ENCODE measurements at regions not wholly inside any gene's neighbourhood (a gene's known extent, or its start where the extent isn't known, plus 50 kb on each side); places are given as distances from the start of the nearest gene placed in this dataset.

DNA sequence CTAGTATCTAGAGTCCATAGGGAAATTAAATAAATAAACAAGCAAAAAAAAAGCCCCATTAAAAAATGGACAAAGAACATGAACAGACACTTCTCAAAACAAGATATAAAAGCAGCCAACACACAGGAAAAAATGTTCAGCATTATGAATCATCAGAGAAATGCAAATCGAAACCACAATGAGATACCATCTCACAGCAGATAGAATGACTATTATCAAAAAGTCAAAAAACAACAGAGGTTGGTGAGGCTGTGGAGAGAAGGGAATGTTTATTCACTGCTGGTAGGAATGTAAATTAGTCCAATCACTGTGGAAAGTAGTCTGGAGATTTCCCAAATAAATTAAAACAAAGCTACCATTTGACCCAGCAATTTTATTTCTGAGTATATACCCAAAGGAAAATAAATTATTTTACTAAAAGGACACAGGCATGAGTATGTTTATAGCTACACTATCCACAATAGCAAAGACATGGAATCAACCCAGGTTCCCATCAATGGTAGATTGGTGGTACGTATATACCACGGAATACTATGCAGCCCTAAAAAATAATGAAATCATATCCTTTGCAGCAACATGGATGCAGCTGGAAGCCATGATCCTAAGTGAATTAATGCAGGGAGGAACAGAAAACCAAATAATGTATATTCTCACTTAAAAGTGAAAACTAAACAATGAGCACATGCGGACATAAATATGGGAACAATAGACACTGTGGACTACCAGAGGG is 366.5 kb upstream of the SEMA3C start:
- Histone ChIP-seq H4K5ac (ENCODE audit: insufficient read length, low read depth, low read length) (no peak overlapping the region), H3K4me1 (replicated peaks in 1 of 4; ENCODE audit: control insufficient read depth in 3 of 4, insufficient read depth in 4 of 4, low read length in 3 of 4) (no peaks in the 10 kb centered on the region), H2BK12ac (ENCODE audit: low read depth, low read length) (no peak overlapping the region), H2BK120ac (replicated peaks; ENCODE audit: low read depth, low read length) (no peak overlapping the region), H3K79me2 (ENCODE audit: control insufficient read depth in 1 of 2, insufficient read depth in 2 of 2, low read length in 2 of 2) (no peaks in the 10 kb centered on the region), H3K23ac (ENCODE audit: insufficient read length) (no peak overlapping the region), H3K9me3 (ENCODE audit: insufficient read depth in 2 of 2, low read depth in 1 of 2, low read length in 1 of 2) (peaks cover 0 to 3% of the 10 kb centered on the region in 2 experiments; a peak in 1 of 4 replicates), H3K56ac (replicated peaks; ENCODE audit: insufficient read length, low read depth, low read length) (no peak overlapping the region), H4K91ac (replicated peaks; ENCODE audit: insufficient read length, low read length) (no peak overlapping the region), H2BK5ac (ENCODE audit: low read depth, low read length) (no peak overlapping the region), H2BK15ac (ENCODE audit: low read length) (no peak overlapping the region), H3K23me2 (ENCODE audit: low read depth, low read length) (no peaks in the 10 kb centered on the region), H3K4me3 (ENCODE audit: extremely low read depth in 1 of 4, insufficient read depth in 2 of 4, low read depth in 3 of 4, low read length in 4 of 4) (no peak overlapping the region), H3K14ac (ENCODE audit: insufficient read length) (no peak overlapping the region), H4K8ac (ENCODE audit: extremely low read depth, insufficient read depth, low read length) (no peak overlapping the region), H4K20me1 (replicated peaks in 1 of 2; ENCODE audit: control insufficient read depth in 1 of 2, insufficient read depth in 2 of 2, low read length in 2 of 2) (no peaks in the 10 kb centered on the region), H3K9ac (replicated peaks in 1 of 4; ENCODE audit: extremely low read depth in 1 of 4, low read depth in 3 of 4, low read length in 3 of 4) (no peak overlapping the region), H3K4me2 (ENCODE audit: insufficient read depth in 1 of 2, low read depth in 2 of 2, low read length in 2 of 2) (no peak overlapping the region), H3K79me1 (ENCODE audit: low read depth, low read length) (no peaks in the 10 kb centered on the region), H3K36me3 (ENCODE audit: control insufficient read depth in 2 of 4, insufficient read depth in 4 of 4, low read length in 3 of 4) (no peaks in the 10 kb centered on the region), H2AK5ac (ENCODE audit: low read depth, low read length) (no peak overlapping the region), H3K27ac (ENCODE audit: low read depth, low read length) (no peak overlapping the region), H3K18ac (ENCODE audit: extremely low read depth, low read length) (no peak overlapping the region), H2BK20ac (ENCODE audit: low read length) (no peak overlapping the region), H3K27me3 (replicated peaks in 1 of 4; ENCODE audit: control insufficient read depth in 3 of 4, extremely low read depth in 1 of 4, insufficient read depth in 3 of 4, low read length in 3 of 4) (peaks cover 0 to 1% (median 0%) of the 10 kb centered on the region in 4 experiments; a peak in 1 of 7 replicates), H2AFZ (ENCODE audit: low read length) (no peak overlapping the region), H3K4ac (replicated peaks; ENCODE audit: insufficient read length, low read depth, low read length) (no peak overlapping the region)
- ChIA-PET CTCF (ENCODE audit: partially characterized antibody) (no interaction called here), POLR2A (ENCODE audit: partially characterized antibody) (no interaction called here)
- FAIRE-seq (no peak), DNase-seq (ENCODE audit: low read depth in 1 of 2, low spot score in 2 of 2) (no peak)
- WGBS, 2 experiments (ENCODE audit: extremely low coverage in 1 of 2, insufficient coverage in 1 of 2, insufficient read length in 1 of 2, insufficient replicate concordance in 2 of 2, low coverage in 1 of 2, low lambda C conversion rate in 2 of 2, missing lambda C conversion rate in 1 of 2): 93% methylated on average over 4 of the region's 4 CpGs; no CpG with 5 or more reads in 1 of the 2 experiments
- TF ChIP-seq SAP30 (IDR thresholded peaks at IDR 0.05; ENCODE audit: insufficient read depth, insufficient replicate concordance, low read length) (no peak), GABPA (IDR thresholded peaks at IDR 0.05; ENCODE audit: borderline replicate concordance, insufficient read depth, low read length) (no peak), RXRA (IDR thresholded peaks at IDR 0.05; ENCODE audit: insufficient read depth, low read depth, low read length) (no peak), TEAD4 (IDR thresholded peaks at IDR 0.05; ENCODE audit: low read depth, low read length) (no peak), EGR1 (IDR thresholded peaks at IDR 0.05; ENCODE audit: borderline replicate concordance, low read depth, low read length) (no peak), POLR2AphosphoS5 (IDR thresholded peaks at IDR 0.05; ENCODE audit: low read depth, low read length) (no peak), TAF1 (IDR thresholded peaks at IDR 0.05; ENCODE audit: low read depth, low read length) (no peak), SP1 (IDR thresholded peaks at IDR 0.05; ENCODE audit: low read depth, low read length) (no peak), HDAC6 (IDR thresholded peaks at IDR 0.05; ENCODE audit: low read depth, low read length) (no peak), JUN (IDR thresholded peaks at IDR 0.05; ENCODE audit: low read depth, low read length) (no peak), KDM5A (IDR thresholded peaks at IDR 0.05; ENCODE audit: low read length) (no peak), CTBP2 (IDR thresholded peaks at IDR 0.05; ENCODE audit: borderline replicate concordance, insufficient read depth, insufficient read length, low read length) (no peak)
- TF ChIP-seq, protein P1, sequence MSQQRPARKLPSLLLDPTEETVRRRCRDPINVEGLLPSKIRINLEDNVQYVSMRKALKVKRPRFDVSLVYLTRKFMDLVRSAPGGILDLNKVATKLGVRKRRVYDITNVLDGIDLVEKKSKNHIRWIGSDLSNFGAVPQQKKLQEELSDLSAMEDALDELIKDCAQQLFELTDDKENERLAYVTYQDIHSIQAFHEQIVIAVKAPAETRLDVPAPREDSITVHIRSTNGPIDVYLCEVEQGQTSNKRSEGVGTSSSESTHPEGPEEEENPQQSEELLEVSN (IDR thresholded peaks at IDR 0.05): no peak
